ENCODE measurements at regions not wholly inside any gene's neighbourhood (a gene's known extent, or its start where the extent isn't known, plus 50 kb on each side); places are given as distances from the start of the nearest gene placed in this dataset.

DNA sequence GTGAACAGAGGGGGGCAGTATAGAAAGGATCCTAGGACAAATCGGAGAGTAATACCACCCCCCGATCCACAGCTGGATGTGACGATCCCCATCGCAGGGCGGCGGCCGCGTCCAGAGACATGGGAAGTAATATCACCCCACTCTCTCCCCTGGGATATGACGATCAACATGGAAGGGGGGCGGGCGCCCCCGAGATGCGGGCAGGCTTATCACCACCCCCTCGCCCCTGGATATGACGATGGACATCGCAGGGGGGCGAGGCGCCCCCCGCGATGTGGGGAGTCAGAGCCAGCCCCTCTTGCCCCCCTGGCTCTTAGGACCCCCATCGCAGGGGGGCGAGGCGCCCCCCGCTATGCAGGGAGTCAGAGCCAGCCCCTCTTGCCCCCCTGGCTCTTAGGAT lies 120.4 kb upstream of the OSBPL11 start:
- TF ChIP-seq, protein P1, sequence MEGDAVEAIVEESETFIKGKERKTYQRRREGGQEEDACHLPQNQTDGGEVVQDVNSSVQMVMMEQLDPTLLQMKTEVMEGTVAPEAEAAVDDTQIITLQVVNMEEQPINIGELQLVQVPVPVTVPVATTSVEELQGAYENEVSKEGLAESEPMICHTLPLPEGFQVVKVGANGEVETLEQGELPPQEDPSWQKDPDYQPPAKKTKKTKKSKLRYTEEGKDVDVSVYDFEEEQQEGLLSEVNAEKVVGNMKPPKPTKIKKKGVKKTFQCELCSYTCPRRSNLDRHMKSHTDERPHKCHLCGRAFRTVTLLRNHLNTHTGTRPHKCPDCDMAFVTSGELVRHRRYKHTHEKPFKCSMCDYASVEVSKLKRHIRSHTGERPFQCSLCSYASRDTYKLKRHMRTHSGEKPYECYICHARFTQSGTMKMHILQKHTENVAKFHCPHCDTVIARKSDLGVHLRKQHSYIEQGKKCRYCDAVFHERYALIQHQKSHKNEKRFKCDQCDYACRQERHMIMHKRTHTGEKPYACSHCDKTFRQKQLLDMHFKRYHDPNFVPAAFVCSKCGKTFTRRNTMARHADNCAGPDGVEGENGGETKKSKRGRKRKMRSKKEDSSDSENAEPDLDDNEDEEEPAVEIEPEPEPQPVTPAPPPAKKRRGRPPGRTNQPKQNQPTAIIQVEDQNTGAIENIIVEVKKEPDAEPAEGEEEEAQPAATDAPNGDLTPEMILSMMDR (IDR thresholded peaks at IDR 0.05; ENCODE audit: low read depth, low read length, poor library complexity, severe bottlenecking) = no peak
- no peak for TF ChIP-seq EZH2phosphoT487 (IDR thresholded peaks at IDR 0.05; ENCODE audit: borderline replicate concordance, low read length)
